HCT116 (cell line): ENCODE measurements at regions not wholly inside any gene's neighbourhood (a gene's known extent, or its start where the extent isn't known, plus 50 kb on each side); places are given as distances from the start of the nearest gene placed in this dataset.

Source experiments
- ATAC-seq: fragments of 200-7000 bp; cut with Tn5 transposase; 2 replicates; pipeline ENCODE4 v1.9.1; 2020; ENCODE audit warnings: mild to moderate bottlenecking, moderate library complexity
- BruUV-seq: library from RNA; stranded (reverse); fragments of 400-500 nt; replicated peaks from 2 replicates; lab custom pipeline; 2021; lab: Mats Ljungman, UMichigan
- CTCF ChIA-PET: fragments of 300-600 bp; sonication (Branson Sonifier 250); formaldehyde crosslinking; loops from one replicate; lab custom pipeline; 2021; ENCODE audit warnings: antibody characterized with exemption; lab: Charles Lee
- POLR2A ChIA-PET: fragments of 300-600, 350-600 bp; sonication (Branson Sonifier 250); formaldehyde crosslinking; loops from one replicate; lab custom pipeline; 2021; ENCODE audit warnings: antibody characterized with exemption; lab: Charles Lee
- RAD21 ChIA-PET, 2 experiments: fragments of 300-600 bp; sonication (Branson Sonifier 250); formaldehyde crosslinking; loops; one replicate each; lab custom pipeline; 2023; ENCODE audit warnings: low total read pairs in 2 of 2; ENCODE audit not compliant: uncharacterized antibody in 2 of 2, unreplicated experiment in 2 of 2, low non-redundant PET in 1 of 2; lab: Charles Lee
- DNase-seq: peaks from one replicate; pipeline ENCODE4 v3.0.0-alpha.2; 2010; ENCODE audit warnings: low read depth, low spot score
- H2AFZ ChIP-seq: fragments of 200-600 bp; shearing (Covaris generic), sonication (generic); 2 replicates; pipeline ENCODE4 v1.6.1; 2017; ENCODE audit warnings: low read depth, mixed run types, mixed read lengths, antibody characterized with exemption, low read length; ENCODE audit not compliant: poor library complexity, severe bottlenecking
- H3K27ac ChIP-seq: 2 replicates; pipeline ENCODE4 v1.5.1; 2012; ENCODE audit warnings: low read depth, low read length
- H3K27me3 ChIP-seq: fragments of 200-600 bp; sonication (generic); 2 replicates; pipeline ENCODE4 v1.6.1; 2016; ENCODE audit warnings: mixed run types, low read length, mixed read lengths; ENCODE audit not compliant: insufficient read depth
- H3K36me3 ChIP-seq, 2 experiments: fragments of 200-500 bp in 1 of 2; fragments of 200-600 bp in 1 of 2; sonication (Bioruptor generic) in 1 of 2; sonication (generic) in 1 of 2; 2 replicates each; pipeline versions ENCODE4 v1.5.1 to v1.6.1; 2014 to 2016; ENCODE audit warnings: low read length in 2 of 2, inconsistent platforms in 1 of 2, mixed read lengths in 1 of 2, mixed run types in 1 of 2; ENCODE audit not compliant: insufficient read depth in 2 of 2, control insufficient read depth in 1 of 2
- H3K4me1 ChIP-seq, 2 experiments: fragments of 200-600 bp in 1 of 2; sonication (generic) in 1 of 2; 2 replicates each; pipeline versions ENCODE4 v1.5.1 to v1.6.1; 2012 to 2017; ENCODE audit warnings: low read length in 2 of 2, inconsistent platforms in 1 of 2, mild to moderate bottlenecking in 1 of 2, mixed read lengths in 1 of 2, mixed run types in 1 of 2, moderate library complexity in 1 of 2; ENCODE audit not compliant: insufficient read depth in 2 of 2, control insufficient read depth in 1 of 2
- H3K4me2 ChIP-seq: fragments of 200-600 bp; sonication (generic); 2 replicates; pipeline ENCODE4 v1.6.1; 2017; ENCODE audit warnings: mixed run types, low read length, mixed read lengths
- H3K4me3 ChIP-seq, 2 experiments: fragments of 200-600 bp in 1 of 2; sonication (generic) in 1 of 2; replicated peaks in 1 of 2; 2 replicates each; pipeline ENCODE4 v1.5.1; 2011 to 2016; ENCODE audit warnings: low read length in 2 of 2, control low read depth in 1 of 2, low read depth in 1 of 2, mild to moderate bottlenecking in 1 of 2, mixed read lengths in 1 of 2, mixed run types in 1 of 2
- H3K79me2 ChIP-seq: fragments of 200-600 bp; sonication (generic); 2 replicates; pipeline ENCODE4 v1.6.1; 2017; ENCODE audit warnings: mild to moderate bottlenecking, mixed run types, low read length, moderate library complexity, mixed read lengths; ENCODE audit not compliant: insufficient read depth
- H3K9ac ChIP-seq: fragments of 200-600 bp; sonication (generic); 2 replicates; pipeline ENCODE4 v1.6.1; 2016; ENCODE audit warnings: low read length, mixed read lengths
- H3K9me2 ChIP-seq: fragments of 200-600 bp; sonication (generic), shearing (Covaris generic); 2 replicates; pipeline ENCODE4 v1.6.1; 2017; ENCODE audit warnings: mixed run types, mild to moderate bottlenecking, moderate library complexity; ENCODE audit not compliant: insufficient read depth
- H3K9me3 ChIP-seq, 2 experiments: fragments of 200-500 bp in 1 of 2; fragments of 200-600 bp in 1 of 2; sonication (Bioruptor generic) in 1 of 2; sonication (generic) in 1 of 2; 2 replicates each; pipeline ENCODE4 v1.6.1; 2014 to 2017; ENCODE audit warnings: low read length in 2 of 2, mixed read lengths in 2 of 2, inconsistent platforms in 1 of 2, low read depth in 1 of 2, mild to moderate bottlenecking in 1 of 2, mixed run types in 1 of 2, moderate library complexity in 1 of 2; ENCODE audit not compliant: control insufficient read depth in 1 of 2, insufficient read depth in 1 of 2
- H4K20me1 ChIP-seq: fragments of 200-600 bp; sonication (generic), shearing (Covaris generic); 2 replicates; pipeline ENCODE4 v1.6.1; 2017; ENCODE audit warnings: mixed run types, mild to moderate bottlenecking, moderate library complexity; ENCODE audit not compliant: insufficient read depth
- CBX3 ChIP-seq: IDR thresholded peaks from 2 replicates; pipeline ENCODE4 v1.6.1; 2012; ENCODE audit warnings: low read depth
- CTCF ChIP-seq, 3 experiments: fragments of 200-600 bp in 1 of 3; sonication (generic) in 1 of 3; IDR thresholded peaks in 2 of 3; conservative IDR thresholded peaks in 1 of 3; 2 replicates each; pipeline ENCODE4 v1.5.1; 2012 to 2017; ENCODE audit warnings: low read depth in 2 of 3, low read length in 2 of 3, antibody characterized with exemption in 1 of 3, borderline replicate concordance in 1 of 3, control low read depth in 1 of 3, mild to moderate bottlenecking in 1 of 3, mixed read lengths in 1 of 3, mixed run types in 1 of 3, moderate library complexity in 1 of 3; ENCODE audit not compliant: insufficient read depth in 1 of 3
- EGR1 ChIP-seq: IDR thresholded peaks from 2 replicates; pipeline ENCODE4 v1.6.1; 2012; ENCODE audit warnings: low read depth
- ELF1 ChIP-seq: IDR thresholded peaks from 2 replicates; pipeline ENCODE4 v1.6.1; 2012; ENCODE audit warnings: low read depth, borderline replicate concordance
- EZH2 ChIP-seq: fragments of 200-600 bp; sonication (generic); IDR thresholded peaks from 2 replicates; pipeline ENCODE4 v1.6.1; 2017; ENCODE audit warnings: antibody characterized with exemption, mixed run types
- EZH2phosphoT487 ChIP-seq: fragments of 200-600 bp; IDR thresholded peaks from 2 replicates; pipeline ENCODE4 v1.6.1; 2018; ENCODE audit warnings: antibody characterized with exemption, borderline replicate concordance
- FOSL1 ChIP-seq: IDR thresholded peaks from 2 replicates; pipeline ENCODE4 v1.6.1; 2012; ENCODE audit warnings: low read depth
- MAX ChIP-seq: IDR thresholded peaks from 2 replicates; pipeline ENCODE4 v1.6.1; 2012
- POLR2A ChIP-seq: IDR thresholded peaks from 2 replicates; pipeline ENCODE4 v1.7.0; 2011; ENCODE audit warnings: borderline replicate concordance; ENCODE audit not compliant: insufficient read depth, insufficient read length; ENCODE audit errors: extremely low read depth
- REST ChIP-seq: IDR thresholded peaks from 2 replicates; pipeline ENCODE4 v1.6.1; 2012; ENCODE audit warnings: low read depth
- SIN3A ChIP-seq: IDR thresholded peaks from 2 replicates; pipeline ENCODE4 v1.6.1; 2012; ENCODE audit warnings: low read depth
- TCF7L2 ChIP-seq: IDR thresholded peaks from 2 replicates; pipeline ENCODE4 v1.7.0; 2011; ENCODE audit warnings: borderline replicate concordance, inconsistent platforms; ENCODE audit not compliant: insufficient read depth, insufficient read length; ENCODE audit errors: extremely low read depth
- ZNF274 ChIP-seq: fragments of 200-500 bp; sonication (Bioruptor generic); IDR thresholded peaks from 2 replicates; pipeline ENCODE4 v1.6.1; 2014; ENCODE audit warnings: mild to moderate bottlenecking, low read depth, low read length, inconsistent platforms
- intact Hi-C: fragments of 100-400 bp; cut with micrococcal nuclease; formaldehyde crosslinking; loops from 2 replicates; pipeline ENCODE4 v1.10.0; 2022
- TF ChIP-seq, protein P1 (sequence below): IDR thresholded peaks from 2 replicates; pipeline ENCODE4 v1.6.1; 2011; ENCODE audit warnings: mild to moderate bottlenecking, low read length, moderate library complexity; ENCODE audit not compliant: insufficient replicate concordance; ENCODE audit errors: extremely low read depth

- TF ChIP-seq TCF7L2 = no peak
Measured at GRCh38 chr6:8191629-8192028, 89.3 kb upstream of the EEF1E1 start (continued).

DNA sequence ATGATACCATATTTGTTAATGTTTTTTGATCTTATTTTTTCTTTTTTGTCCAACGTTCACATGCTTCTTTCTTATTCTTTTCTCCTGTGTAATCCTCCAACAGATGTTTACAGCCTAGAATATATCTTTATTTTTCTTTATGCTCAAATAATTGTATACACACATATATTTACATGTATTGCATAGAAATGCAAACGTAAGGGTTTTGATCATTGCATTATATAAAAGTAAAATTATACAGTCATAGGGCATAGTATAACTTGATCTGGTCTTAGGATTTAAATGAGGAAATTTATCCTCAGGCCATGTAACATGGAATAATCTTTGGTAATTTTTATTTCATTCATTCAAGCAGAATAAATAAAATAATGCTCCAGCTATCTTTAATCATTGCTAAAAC, 84.9 kb upstream of the EEF1E1 start:
- BruUV-seq = no TSS peak
- intact Hi-C loops = no loop called here
- Histone ChIP-seq H3K4me1 (no peaks in the 10 kb centered on the region), H2AFZ (no peak overlapping the region), H3K4me3 (no peak overlapping the region), H3K79me2 (no peaks in the 10 kb centered on the region), H3K9me3 (no peaks in the 10 kb centered on the region), H3K27me3 (0 out of 2 replicates have a peak, but pooled peaks cover 5% of the 10 kb centered on the region), H3K27ac (no peak overlapping the region), H3K9me2 (no peaks in the 10 kb centered on the region), H4K20me1 (no peaks in the 10 kb centered on the region), H3K4me2 (no peak overlapping the region), H3K36me3 (no peaks in the 10 kb centered on the region), H3K9ac (no peak overlapping the region)
- RAD21 ChIA-PET = no interaction called here
- TF ChIP-seq POLR2A (no peak), FOSL1 (no peak), CBX3 (no peak), SIN3A (no peak), MAX (no peak), EZH2phosphoT487 (no peak), ELF1 (no peak), ZNF274 (no peak), REST (no peak), TCF7L2 (no peak), EZH2 (no peak), CTCF (IDR thresholded peaks at IDR 0.05 in 2 of 3, conservative IDR thresholded peaks at IDR 0.05 in 1 of 3; ENCODE audit: borderline replicate concordance in 1 of 3, insufficient read depth in 1 of 3, low read depth in 2 of 3, low read length in 2 of 3) (no peak), EGR1 (no peak)
- TF ChIP-seq, protein P1, sequence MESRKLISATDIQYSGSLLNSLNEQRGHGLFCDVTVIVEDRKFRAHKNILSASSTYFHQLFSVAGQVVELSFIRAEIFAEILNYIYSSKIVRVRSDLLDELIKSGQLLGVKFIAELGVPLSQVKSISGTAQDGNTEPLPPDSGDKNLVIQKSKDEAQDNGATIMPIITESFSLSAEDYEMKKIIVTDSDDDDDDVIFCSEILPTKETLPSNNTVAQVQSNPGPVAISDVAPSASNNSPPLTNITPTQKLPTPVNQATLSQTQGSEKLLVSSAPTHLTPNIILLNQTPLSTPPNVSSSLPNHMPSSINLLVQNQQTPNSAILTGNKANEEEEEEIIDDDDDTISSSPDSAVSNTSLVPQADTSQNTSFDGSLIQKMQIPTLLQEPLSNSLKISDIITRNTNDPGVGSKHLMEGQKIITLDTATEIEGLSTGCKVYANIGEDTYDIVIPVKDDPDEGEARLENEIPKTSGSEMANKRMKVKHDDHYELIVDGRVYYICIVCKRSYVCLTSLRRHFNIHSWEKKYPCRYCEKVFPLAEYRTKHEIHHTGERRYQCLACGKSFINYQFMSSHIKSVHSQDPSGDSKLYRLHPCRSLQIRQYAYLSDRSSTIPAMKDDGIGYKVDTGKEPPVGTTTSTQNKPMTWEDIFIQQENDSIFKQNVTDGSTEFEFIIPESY = no peak
- no peak for DNase-seq
- POLR2A ChIA-PET = no interaction called here
- ATAC-seq = no peak
- CTCF ChIA-PET = no interaction called here
